Fibroblast of skin of scalp (primary cell): ENCODE measurements at regions not wholly inside any gene's neighbourhood (a gene's known extent, or its start where the extent isn't known, plus 50 kb on each side); places are given as distances from the start of the nearest gene placed in this dataset.

Experiments
- DNase-seq: peaks from one replicate; pipeline ENCODE4 v3.0.0-alpha.2; 2013

- DNase-seq = no peak
Observed at GRCh38 chrX:6906608-6907007, 240.9 kb upstream of the STS start.

GRCh38 chrX:6904156-6904555 is 243.4 kb upstream of the STS start:
- no peak for DNase-seq

GRCh38 chrX:6898371-6898770 is 249.1 kb upstream of the STS start:
- DNase-seq = no peak

- no peak for DNase-seq
Observed at GRCh38 chrX:6891404-6891803, 256.1 kb upstream of the STS start.

GRCh38 chrX:6890544-6891261 is 256.8 kb upstream of the STS start:
- DNase-seq = no peak

GRCh38 chrX:6885909-6886308 is 261.6 kb upstream of the STS start:
- DNase-seq = no peak

- DNase-seq = no peak
Observed at GRCh38 chrX:6885396-6885795, 262.1 kb upstream of the STS start.

- DNase-seq = no peak
Observed at GRCh38 chrX:6861456-6861855, 286.1 kb upstream of the STS start.

GRCh38 chrX:6857749-6858148 is 289.8 kb upstream of the STS start:
- no peak for DNase-seq

GRCh38 chrX:6856471-6856870 is 291.0 kb upstream of the STS start:
- DNase-seq = no peak

- no peak for DNase-seq
Observed at GRCh38 chrX:6852869-6853268, 294.6 kb upstream of the STS start.

GRCh38 chrX:6852121-6852520 is 295.4 kb upstream of the STS start:
- no peak for DNase-seq

GRCh38 chrX:6851140-6851539 is 296.4 kb upstream of the STS start:
- no peak for DNase-seq

- DNase-seq = peak; percentile 55
Observed at GRCh38 chrX:6849716-6850414, 297.6 kb upstream of the STS start.

- no peak for DNase-seq
Observed at GRCh38 chrX:6832619-6833018, 297.7 kb upstream of the VCX3A start.

GRCh38 chrX:6826856-6827255 is 291.9 kb upstream of the VCX3A start:
- DNase-seq = peak; percentile 5

- no peak for DNase-seq
Observed at GRCh38 chrX:6821730-6822129, 286.8 kb upstream of the VCX3A start.

- peak; percentile 5 for DNase-seq
Observed at GRCh38 chrX:6813836-6814370, 279.0 kb upstream of the VCX3A start.

GRCh38 chrX:6812087-6812486 is 277.2 kb upstream of the VCX3A start:
- no peak for DNase-seq

- peak; percentile 50 for DNase-seq
Observed at GRCh38 chrX:6810776-6811175, 275.9 kb upstream of the VCX3A start.

GRCh38 chrX:6803607-6804006 is 268.7 kb upstream of the VCX3A start:
- DNase-seq = no peak

- no peak for DNase-seq
Observed at GRCh38 chrX:6793000-6793399, 258.1 kb upstream of the VCX3A start.

- no peak for DNase-seq
Observed at GRCh38 chrX:6783912-6784311, 249.0 kb upstream of the VCX3A start.

- DNase-seq = no peak
Observed at GRCh38 chrX:6782831-6783230, 247.9 kb upstream of the VCX3A start.
